IMR-90 (cell line): ENCODE measurements at regions not wholly inside any gene's neighbourhood (a gene's known extent, or its start where the extent isn't known, plus 50 kb on each side); places are given as distances from the start of the nearest gene placed in this dataset.

Experiments
- ATAC-seq: fragments of 200-7000 bp; cut with Tn5 transposase; 2 replicates; pipeline ENCODE4 v1.9.1; 2020; ENCODE audit warnings: low read depth, mild to moderate bottlenecking, moderate library complexity
- BruUV-seq: library from RNA; stranded (reverse); fragments of 400-500 nt; replicated peaks from 2 replicates; lab custom pipeline; 2021; lab: Mats Ljungman, UMichigan
- CTCF ChIA-PET: fragments of 300-600 bp; formaldehyde crosslinking; extraction: SDS; loops from one replicate; lab custom pipeline; 2021; ENCODE audit warnings: antibody characterized with exemption; lab: Yijun Ruan, JAX
- POLR2A ChIA-PET: fragments of 300-600 bp; sonication (Branson Sonifier 250); formaldehyde crosslinking; loops from one replicate; lab custom pipeline; 2022; ENCODE audit warnings: antibody characterized with exemption; ENCODE audit not compliant: unreplicated experiment; lab: Charles Lee
- DNase-seq: peaks from one replicate; pipeline ENCODE4 v3.0.0; 2013
- H2AFZ ChIP-seq: replicated peaks from 2 replicates; pipeline ENCODE3; 2013; ENCODE audit warnings: low read length, mild to moderate bottlenecking; ENCODE audit not compliant: poor library complexity
- H2AK5ac ChIP-seq: 2 replicates; pipeline ENCODE4 v1.6.1; 2013; ENCODE audit warnings: low read depth, low read length, inconsistent platforms
- H2AK9ac ChIP-seq: replicated peaks from 2 replicates; pipeline ENCODE3; 2013; ENCODE audit warnings: mild to moderate bottlenecking, low read depth, low read length, moderate library complexity; ENCODE audit not compliant: poor library complexity
- H2BK120ac ChIP-seq: 2 replicates; pipeline ENCODE4 v1.6.1; 2013; ENCODE audit warnings: low read depth, low read length, inconsistent platforms
- H2BK15ac ChIP-seq: 3 replicates; pipeline ENCODE4 v1.6.1; 2013; ENCODE audit warnings: low read depth, low read length, inconsistent platforms
- H2BK20ac ChIP-seq: 2 replicates; pipeline ENCODE4 v1.6.1; 2013; ENCODE audit warnings: low read depth, mild to moderate bottlenecking, inconsistent platforms, low read length, moderate library complexity
- H2BK5ac ChIP-seq: 2 replicates; pipeline ENCODE4 v1.6.1; 2013; ENCODE audit warnings: mild to moderate bottlenecking, low read depth, low read length, inconsistent platforms; ENCODE audit not compliant: poor library complexity, severe bottlenecking
- H3K14ac ChIP-seq: replicated peaks from 2 replicates; pipeline ENCODE4 v1.6.1; 2013; ENCODE audit warnings: low read depth, low read length, inconsistent platforms
- H3K18ac ChIP-seq: 2 replicates; pipeline ENCODE4 v1.6.1; 2013; ENCODE audit warnings: low read depth, low read length, control low read depth
- H3K23ac ChIP-seq: 2 replicates; pipeline ENCODE4 v1.6.1; 2013; ENCODE audit warnings: low read depth, low read length, inconsistent platforms
- H3K27ac ChIP-seq: 2 replicates; pipeline ENCODE4 v1.5.1; 2013; ENCODE audit warnings: mild to moderate bottlenecking, control low read depth, low read length; ENCODE audit not compliant: insufficient read depth
- H3K27me3 ChIP-seq: 2 replicates; pipeline ENCODE4 v1.6.1; 2013; ENCODE audit warnings: low read length; ENCODE audit not compliant: control insufficient read depth, insufficient read depth
- H3K36me3 ChIP-seq: 2 replicates; pipeline ENCODE4 v1.6.1; 2013; ENCODE audit warnings: low read length, mixed read lengths; ENCODE audit not compliant: control insufficient read depth, insufficient read depth
- H3K4ac ChIP-seq: 2 replicates; pipeline ENCODE4 v1.6.1; 2013; ENCODE audit warnings: low read depth, low read length, inconsistent platforms
- H3K4me1 ChIP-seq: 2 replicates; pipeline ENCODE4 v1.6.1; 2013; ENCODE audit warnings: low read length, mixed read lengths; ENCODE audit not compliant: control insufficient read depth, insufficient read depth
- H3K4me2 ChIP-seq: 2 replicates; pipeline ENCODE4 v1.6.1; 2013; ENCODE audit warnings: low read depth, mild to moderate bottlenecking, control low read depth, low read length, moderate library complexity
- H3K4me3 ChIP-seq: 2 replicates; pipeline ENCODE4 v1.5.1; 2013; ENCODE audit warnings: low read depth, mild to moderate bottlenecking, control low read depth, low read length, moderate library complexity; ENCODE audit not compliant: insufficient read depth
- H3K56ac ChIP-seq: 2 replicates; pipeline ENCODE4 v1.6.1; 2013; ENCODE audit warnings: low read length, inconsistent platforms; ENCODE audit not compliant: insufficient read depth; ENCODE audit errors: extremely low read depth
- H3K79me1 ChIP-seq, 2 experiments: 2 replicates each; pipeline ENCODE4 v1.6.1; 2013; ENCODE audit warnings: low read length in 2 of 2, inconsistent platforms in 1 of 2, low read depth in 1 of 2
- H3K9ac ChIP-seq: 2 replicates; pipeline ENCODE4 v1.6.1; 2013; ENCODE audit warnings: low read depth, low read length, control low read depth
- H3K9me1 ChIP-seq: 2 replicates; pipeline ENCODE4 v1.6.1; 2013; ENCODE audit warnings: low read length, inconsistent platforms; ENCODE audit not compliant: insufficient read depth
- H3K9me3 ChIP-seq: 2 replicates; pipeline ENCODE4 v1.6.1; 2013; ENCODE audit warnings: low read length; ENCODE audit not compliant: control insufficient read depth, insufficient read depth
- H4K20me1 ChIP-seq: 2 replicates; pipeline ENCODE4 v1.6.1; 2013; ENCODE audit warnings: low read length, inconsistent platforms; ENCODE audit not compliant: insufficient read depth
- H4K5ac ChIP-seq: 2 replicates; pipeline ENCODE4 v1.6.1; 2013; ENCODE audit warnings: mild to moderate bottlenecking, low read depth, low read length, control low read depth
- H4K8ac ChIP-seq, 2 experiments: 2 replicates each; pipeline ENCODE4 v1.6.1; 2013; ENCODE audit warnings: low read depth in 2 of 2, low read length in 2 of 2, control low read depth in 1 of 2, inconsistent platforms in 1 of 2
- H4K91ac ChIP-seq: 2 replicates; pipeline ENCODE4 v1.6.1; 2013; ENCODE audit warnings: low read depth, low read length, inconsistent platforms; ENCODE audit not compliant: insufficient read depth
- BHLHE40 ChIP-seq: fragments of 150-350 bp; IDR thresholded peaks from 2 replicates; pipeline ENCODE4 v1.6.1; 2016; ENCODE audit warnings: mild to moderate bottlenecking, low read depth, low read length
- CEBPB ChIP-seq: IDR thresholded peaks from 2 replicates; pipeline ENCODE4 v1.6.1; 2012; ENCODE audit warnings: low read depth, low read length, improper control_type of control experiment
- MXI1 ChIP-seq: IDR thresholded peaks from 2 replicates; pipeline ENCODE4 v1.6.1; 2012; ENCODE audit warnings: low read depth, mild to moderate bottlenecking, low read length, moderate library complexity, borderline replicate concordance
- NFE2L2 ChIP-seq: fragments of 150-350 bp; IDR thresholded peaks from 2 replicates; pipeline ENCODE4 v1.6.1; 2016; ENCODE audit warnings: low read depth, mild to moderate bottlenecking, low read length
- RAD21 ChIP-seq: IDR thresholded peaks from 2 replicates; pipeline ENCODE4 v1.6.1; 2012; ENCODE audit warnings: low read length, improper control_type of control experiment
- SMC3 ChIP-seq: fragments of 150-350 bp; IDR thresholded peaks from 2 replicates; pipeline ENCODE4 v1.6.1; 2016; ENCODE audit warnings: low read depth, mild to moderate bottlenecking, antibody characterized with exemption, low read length, moderate library complexity
- WGBS, 2 experiments: methylation state at CpG; one replicate each; pipeline versions ENCODE4 v1.1.5 to v1.1.7; 2013; ENCODE audit warnings: missing lambda C conversion rate in 2 of 2; ENCODE audit not compliant: insufficient read length in 1 of 2; ENCODE audit errors: extremely low coverage in 2 of 2; 5-methylcytosine and 5-hydroxymethylcytosine counted together
- dilution Hi-C: fragments of 300-500 bp; cut with HindIII; formaldehyde crosslinking; loops from one replicate; pipeline ENCODE4 v1.14.3; 2018; ENCODE audit warnings: low sequenced_read_pairs; ENCODE audit not compliant: unreplicated experiment
- in situ Hi-C: fragments of 300-500 bp; cut with MboI; formaldehyde crosslinking; loops from 3 replicates; pipeline ENCODE4 v1.14.3; 2019; ENCODE audit warnings: low sequenced_read_pairs, inconsistent platforms, mixed read lengths
- intact Hi-C: fragments of 100-400 bp; cut with micrococcal nuclease; formaldehyde crosslinking; loops from 2 replicates; pipeline ENCODE4 v1.10.0; 2022
- TF ChIP-seq, protein P1 (sequence below): fragments of 150-350 bp; IDR thresholded peaks from 2 replicates; pipeline ENCODE4 v1.6.1; 2017; ENCODE audit warnings: mild to moderate bottlenecking, antibody characterized with exemption, low read length, low read depth

DNA sequence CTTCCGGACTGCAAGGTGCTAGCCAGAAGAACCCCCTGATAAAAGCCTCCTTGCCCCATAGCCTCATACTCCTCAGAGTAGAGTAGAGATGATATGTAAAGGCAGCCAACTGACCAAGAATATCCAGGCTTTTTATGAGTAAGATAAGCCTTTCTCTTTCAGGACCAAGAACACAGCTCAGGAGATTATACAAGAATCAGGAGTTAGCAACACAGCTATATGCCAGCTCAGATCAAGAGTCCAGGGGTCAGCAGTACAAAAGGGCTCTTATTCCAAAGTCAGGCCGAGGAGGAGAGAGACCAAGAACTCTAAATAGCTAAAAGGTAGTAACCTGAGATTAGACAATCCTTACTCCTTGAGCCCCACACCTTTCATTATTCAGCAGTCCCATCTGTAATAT is 135.3 kb downstream of the BTG1 start:
- no peak for DNase-seq
- H3K27ac ChIP-seq = no peak overlapping the region
- TF ChIP-seq BHLHE40 = no peak
- no peak for TF ChIP-seq SMC3
- TF ChIP-seq CEBPB = no peak
- TF ChIP-seq, protein P1, sequence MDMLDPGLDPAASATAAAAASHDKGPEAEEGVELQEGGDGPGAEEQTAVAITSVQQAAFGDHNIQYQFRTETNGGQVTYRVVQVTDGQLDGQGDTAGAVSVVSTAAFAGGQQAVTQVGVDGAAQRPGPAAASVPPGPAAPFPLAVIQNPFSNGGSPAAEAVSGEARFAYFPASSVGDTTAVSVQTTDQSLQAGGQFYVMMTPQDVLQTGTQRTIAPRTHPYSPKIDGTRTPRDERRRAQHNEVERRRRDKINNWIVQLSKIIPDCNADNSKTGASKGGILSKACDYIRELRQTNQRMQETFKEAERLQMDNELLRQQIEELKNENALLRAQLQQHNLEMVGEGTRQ = no peak
- TF ChIP-seq NFE2L2 = no peak
- no peak for TF ChIP-seq MXI1
- no peak for TF ChIP-seq RAD21
- no peak overlapping the region for H2AK9ac ChIP-seq
- H3K27me3 ChIP-seq = no peaks in the 10 kb centered on the region
- H3K56ac ChIP-seq = no peak overlapping the region
- H2BK120ac ChIP-seq = no peak overlapping the region
- H2AFZ ChIP-seq = no peak overlapping the region
- no peak overlapping the region for H3K4ac ChIP-seq
- no peaks in the 10 kb centered on the region for H3K36me3 ChIP-seq
- H4K8ac ChIP-seq = no peak overlapping the region
- dilution Hi-C loops (no loop called here), in situ Hi-C loops (no loop called here), intact Hi-C loops (no loop called here)
- H3K79me1 ChIP-seq = no peaks in the 10 kb centered on the region
- no peak overlapping the region for H3K9ac ChIP-seq
- ChIA-PET POLR2A (no interaction called here), CTCF (no interaction called here)
- no peaks in the 10 kb centered on the region for H3K4me1 ChIP-seq
- no peak overlapping the region for H2AK5ac ChIP-seq
- no peak overlapping the region for H4K91ac ChIP-seq
- H2BK15ac ChIP-seq = no peak overlapping the region
- no peak overlapping the region for H3K4me2 ChIP-seq
- H2BK5ac ChIP-seq = no peak overlapping the region
- H3K9me1 ChIP-seq = no peaks in the 10 kb centered on the region
- H3K9me3 ChIP-seq = no peaks in the 10 kb centered on the region
- H4K20me1 ChIP-seq = no peaks in the 10 kb centered on the region
- no peak overlapping the region for H4K5ac ChIP-seq
- WGBS, 2 experiments = no CpG with 5 or more reads among the region's 2 CpGs
- H3K18ac ChIP-seq = no peak overlapping the region
- H3K14ac ChIP-seq = no peak overlapping the region
- no peak overlapping the region for H3K4me3 ChIP-seq
- ATAC-seq = no peak
- H2BK20ac ChIP-seq = no peak overlapping the region
- H3K23ac ChIP-seq = no peak overlapping the region
- BruUV-seq = no TSS peak
